ENCODE measurements at regions not wholly inside any gene's neighbourhood (a gene's known extent, or its start where the extent isn't known, plus 50 kb on each side); places are given as distances from the start of the nearest gene placed in this dataset.
A peak's percentile ranks its signal among the peaks of the same experiment; 100 is the strongest.

GRCh38 chr14:86015511-86015910, 485.6 kb downstream of the FLRT2 start:
- no peak for DNase-seq

GRCh38 chr14:86013641-86014040, 483.7 kb downstream of the FLRT2 start:
- DNase-seq, result no peak

- DNase-seq, result no peak
Measured at GRCh38 chr14:86012461-86012860, 482.5 kb downstream of the FLRT2 start.

GRCh38 chr14:86003998-86004397, 474.1 kb downstream of the FLRT2 start:
- DNase-seq, result no peak

GRCh38 chr14:85996551-85996950, 466.6 kb downstream of the FLRT2 start:
- DNase-seq, result no peak

GRCh38 chr14:85991156-85991555, 461.2 kb downstream of the FLRT2 start:
- no peak for DNase-seq

- no peak for DNase-seq
Measured at GRCh38 chr14:85987907-85988306, 458.0 kb downstream of the FLRT2 start.

- no peak for DNase-seq
Measured at GRCh38 chr14:85987292-85987691, 457.3 kb downstream of the FLRT2 start.

- no peak for DNase-seq
Measured at GRCh38 chr14:85978582-85979250, 448.8 kb downstream of the FLRT2 start.

- no peak for DNase-seq
Measured at GRCh38 chr14:85974602-85975001, 444.7 kb downstream of the FLRT2 start.

- DNase-seq, result no peak
Measured at GRCh38 chr14:85963486-85963885, 433.5 kb downstream of the FLRT2 start.

- no peak for DNase-seq
Measured at GRCh38 chr14:85960756-85961155, 430.8 kb downstream of the FLRT2 start.

GRCh38 chr14:85959063-85959462, 429.1 kb downstream of the FLRT2 start:
- no peak for DNase-seq

GRCh38 chr14:85958069-85958468, 428.1 kb downstream of the FLRT2 start:
- DNase-seq, result no peak

- no peak for DNase-seq
Measured at GRCh38 chr14:85953265-85953664, 423.3 kb downstream of the FLRT2 start.

- DNase-seq, result no peak
Measured at GRCh38 chr14:85948153-85948552, 418.2 kb downstream of the FLRT2 start.

GRCh38 chr14:85947461-85948139, 417.7 kb downstream of the FLRT2 start:
- no peak for DNase-seq

GRCh38 chr14:85943192-85943591, 413.2 kb downstream of the FLRT2 start:
- DNase-seq, result no peak

- DNase-seq, result peak; percentile 25
Measured at GRCh38 chr14:85934886-85935254, 404.9 kb downstream of the FLRT2 start.

- DNase-seq, result peak; percentile 67
Measured at GRCh38 chr14:85934123-85934885, 404.4 kb downstream of the FLRT2 start.

- DNase-seq, result no peak
Measured at GRCh38 chr14:85921241-85921640, 391.3 kb downstream of the FLRT2 start.

- DNase-seq, result no peak
Measured at GRCh38 chr14:85917716-85918115, 387.8 kb downstream of the FLRT2 start.

- DNase-seq, result no peak
Measured at GRCh38 chr14:85915711-85916110, 385.8 kb downstream of the FLRT2 start.

- DNase-seq, result no peak
Measured at GRCh38 chr14:85912141-85912540, 382.2 kb downstream of the FLRT2 start.

Measured in NCI-H345 (cell line).